Neural cell (in vitro differentiated cells): ENCODE measurements at regions not wholly inside any gene's neighbourhood (a gene's known extent, or its start where the extent isn't known, plus 50 kb on each side); places are given as distances from the start of the nearest gene placed in this dataset.

Experiments used
- RAD21 ChIP-seq: fragments of 450-650 bp; conservative IDR thresholded peaks from 2 replicates; pipeline ENCODE4 v1.6.1; 2014; ENCODE audit warnings: antibody characterized with exemption, mild to moderate bottlenecking, moderate library complexity
- TF ChIP-seq, protein P1 (sequence below): fragments of 450-650 bp; IDR thresholded peaks from 2 replicates; pipeline ENCODE4 v1.5.1; 2014; ENCODE audit warnings: antibody characterized with exemption, mild to moderate bottlenecking, moderate library complexity; ENCODE audit not compliant: poor library complexity, severe bottlenecking

DNA sequence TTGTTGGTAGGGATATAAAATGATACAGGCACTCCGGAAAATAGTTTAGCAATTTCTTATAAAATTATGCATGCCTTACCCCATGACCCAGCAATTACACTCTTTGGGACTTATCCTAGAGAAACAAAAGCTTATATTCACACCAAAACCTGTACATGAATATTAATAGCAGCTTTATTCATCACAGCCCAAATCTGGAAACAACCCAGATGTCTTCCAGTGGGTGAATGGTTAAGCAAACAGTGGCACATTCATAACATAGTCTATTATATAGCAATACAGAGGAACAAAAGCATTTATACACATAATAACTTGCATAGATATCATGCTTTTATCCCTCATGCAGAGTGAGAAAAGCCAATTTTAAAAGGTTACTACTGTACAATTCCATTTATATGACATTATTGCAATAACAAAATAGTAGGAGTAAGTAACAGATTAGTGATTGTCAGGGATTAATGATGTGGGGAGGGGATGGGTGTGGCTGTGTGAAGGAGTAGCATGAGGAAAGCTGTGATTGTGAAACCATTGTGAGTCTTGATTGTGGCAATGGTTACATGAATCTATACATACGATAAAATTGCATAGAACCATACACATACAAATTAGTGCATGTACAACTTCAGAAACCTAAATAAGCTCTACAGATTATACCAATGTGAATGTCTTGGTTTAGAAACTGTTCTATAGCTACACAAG lies 363.1 kb upstream of the OR4E1 start:
- TF ChIP-seq, protein P1, sequence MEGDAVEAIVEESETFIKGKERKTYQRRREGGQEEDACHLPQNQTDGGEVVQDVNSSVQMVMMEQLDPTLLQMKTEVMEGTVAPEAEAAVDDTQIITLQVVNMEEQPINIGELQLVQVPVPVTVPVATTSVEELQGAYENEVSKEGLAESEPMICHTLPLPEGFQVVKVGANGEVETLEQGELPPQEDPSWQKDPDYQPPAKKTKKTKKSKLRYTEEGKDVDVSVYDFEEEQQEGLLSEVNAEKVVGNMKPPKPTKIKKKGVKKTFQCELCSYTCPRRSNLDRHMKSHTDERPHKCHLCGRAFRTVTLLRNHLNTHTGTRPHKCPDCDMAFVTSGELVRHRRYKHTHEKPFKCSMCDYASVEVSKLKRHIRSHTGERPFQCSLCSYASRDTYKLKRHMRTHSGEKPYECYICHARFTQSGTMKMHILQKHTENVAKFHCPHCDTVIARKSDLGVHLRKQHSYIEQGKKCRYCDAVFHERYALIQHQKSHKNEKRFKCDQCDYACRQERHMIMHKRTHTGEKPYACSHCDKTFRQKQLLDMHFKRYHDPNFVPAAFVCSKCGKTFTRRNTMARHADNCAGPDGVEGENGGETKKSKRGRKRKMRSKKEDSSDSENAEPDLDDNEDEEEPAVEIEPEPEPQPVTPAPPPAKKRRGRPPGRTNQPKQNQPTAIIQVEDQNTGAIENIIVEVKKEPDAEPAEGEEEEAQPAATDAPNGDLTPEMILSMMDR, result no peak
- no peak for TF ChIP-seq RAD21
